Astrocyte of the cerebellum (primary cell): ENCODE measurements at regions not wholly inside any gene's neighbourhood (a gene's known extent, or its start where the extent isn't known, plus 50 kb on each side); places are given as distances from the start of the nearest gene placed in this dataset.

ENCODE experiments used
- DNase-seq: peaks from one replicate; pipeline ENCODE4 v3.0.0-alpha.2; 2011; ENCODE audit warnings: low read depth
- H3K4me3 ChIP-seq: 2 replicates; pipeline ENCODE4 v1.5.1; 2011; ENCODE audit warnings: mild to moderate bottlenecking, low read depth, low read length, moderate library complexity
- in situ Hi-C: cut with HindIII; loops from 2 replicates; pipeline ENCODE4 v1.10.0; 2017; ENCODE audit warnings: low sequenced_read_pairs
- TF ChIP-seq, protein P1 (sequence below): IDR thresholded peaks from 2 replicates; pipeline ENCODE4 v1.5.1; 2012; ENCODE audit warnings: low read length, low read depth, moderate library complexity, mild to moderate bottlenecking; ENCODE audit errors: missing control alignments

DNA sequence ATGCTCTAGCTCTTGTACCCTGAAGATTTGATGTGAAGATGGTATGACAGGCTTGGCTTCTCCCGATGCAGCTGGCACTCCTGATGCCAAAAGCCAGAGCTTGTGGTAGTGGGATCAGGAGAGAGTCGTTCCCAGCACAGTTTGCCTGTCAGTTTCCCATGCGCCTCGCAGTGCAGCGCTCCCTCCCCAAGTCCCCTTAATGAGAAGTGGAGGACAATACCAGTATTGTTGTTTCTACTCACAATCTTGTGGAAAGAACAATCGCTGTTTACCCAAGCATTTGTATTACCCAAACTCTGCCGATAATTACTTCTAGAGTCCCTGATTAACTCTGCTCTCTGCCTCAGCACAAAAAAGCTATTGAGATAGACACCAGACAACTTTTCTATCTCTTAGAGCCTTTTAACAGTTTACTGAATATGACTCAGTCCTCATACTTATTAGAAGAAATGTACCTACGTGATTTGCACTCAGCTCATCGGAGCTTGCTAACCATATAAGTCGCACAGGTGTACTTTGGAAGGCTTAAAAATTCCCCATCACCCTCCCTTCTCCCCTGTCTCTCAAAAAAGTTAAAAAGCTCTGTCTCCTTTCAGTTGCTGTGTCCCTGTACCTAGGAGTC, 283.2 kb upstream of the TMEM161B start:
- TF ChIP-seq, protein P1, sequence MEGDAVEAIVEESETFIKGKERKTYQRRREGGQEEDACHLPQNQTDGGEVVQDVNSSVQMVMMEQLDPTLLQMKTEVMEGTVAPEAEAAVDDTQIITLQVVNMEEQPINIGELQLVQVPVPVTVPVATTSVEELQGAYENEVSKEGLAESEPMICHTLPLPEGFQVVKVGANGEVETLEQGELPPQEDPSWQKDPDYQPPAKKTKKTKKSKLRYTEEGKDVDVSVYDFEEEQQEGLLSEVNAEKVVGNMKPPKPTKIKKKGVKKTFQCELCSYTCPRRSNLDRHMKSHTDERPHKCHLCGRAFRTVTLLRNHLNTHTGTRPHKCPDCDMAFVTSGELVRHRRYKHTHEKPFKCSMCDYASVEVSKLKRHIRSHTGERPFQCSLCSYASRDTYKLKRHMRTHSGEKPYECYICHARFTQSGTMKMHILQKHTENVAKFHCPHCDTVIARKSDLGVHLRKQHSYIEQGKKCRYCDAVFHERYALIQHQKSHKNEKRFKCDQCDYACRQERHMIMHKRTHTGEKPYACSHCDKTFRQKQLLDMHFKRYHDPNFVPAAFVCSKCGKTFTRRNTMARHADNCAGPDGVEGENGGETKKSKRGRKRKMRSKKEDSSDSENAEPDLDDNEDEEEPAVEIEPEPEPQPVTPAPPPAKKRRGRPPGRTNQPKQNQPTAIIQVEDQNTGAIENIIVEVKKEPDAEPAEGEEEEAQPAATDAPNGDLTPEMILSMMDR = no peak
- in situ Hi-C loops = no loop called here
- H3K4me3 ChIP-seq = no peak overlapping the region
- DNase-seq = no peak

DNA sequence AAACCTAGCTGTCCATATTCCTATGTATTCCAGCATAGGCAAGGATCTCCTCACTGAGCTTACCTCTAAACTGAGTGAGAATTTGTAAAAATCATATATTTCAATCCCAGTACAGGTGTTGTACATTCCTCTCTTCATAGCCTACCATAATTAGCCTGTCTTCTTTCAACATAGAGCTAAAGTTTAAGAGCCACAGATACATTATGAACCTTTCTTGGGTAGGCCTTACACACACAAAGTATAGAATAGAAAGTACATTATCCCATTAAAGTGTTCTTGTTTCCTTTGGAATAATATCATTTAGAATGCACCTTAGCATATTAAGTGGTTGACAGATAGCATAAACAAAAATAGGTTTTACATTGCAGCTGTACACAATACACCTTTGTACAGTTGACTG, 282.1 kb upstream of the TMEM161B start:
- DNase-seq = no peak
- in situ Hi-C loops = no loop called here
- H3K4me3 ChIP-seq = no peak overlapping the region
- TF ChIP-seq, protein P1 = no peak

GRCh38 chr5:88548136-88548805, 279.6 kb upstream of the TMEM161B start:
- in situ Hi-C loops = no loop called here
- DNase-seq = no peak
- TF ChIP-seq, protein P1 = no peak
- no peak overlapping the region for H3K4me3 ChIP-seq

GRCh38 chr5:88545338-88545737, 276.7 kb upstream of the TMEM161B start:
- TF ChIP-seq, protein P1 = no peak
- no peak for DNase-seq
- in situ Hi-C loops = no loop called here
- H3K4me3 ChIP-seq = no peak overlapping the region

DNA sequence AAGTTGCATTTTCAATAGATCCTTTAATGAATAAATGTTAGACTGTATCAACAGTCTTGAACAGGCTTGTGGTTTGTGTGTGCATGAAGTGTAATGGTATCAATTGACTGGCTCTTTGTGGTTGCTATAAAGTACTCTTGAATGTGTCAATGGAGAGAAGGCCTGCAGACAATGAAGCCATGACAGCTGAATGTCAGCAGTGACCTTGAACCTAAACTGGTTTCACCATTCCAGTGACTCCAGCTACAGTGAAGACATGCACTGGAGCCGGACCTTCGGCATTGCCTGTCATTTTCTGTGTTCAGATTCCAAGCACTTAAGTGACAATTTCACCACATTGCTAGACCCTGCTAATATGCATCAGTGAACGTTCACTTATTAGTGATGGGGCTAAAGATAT, 276.0 kb upstream of the TMEM161B start:
- no peak overlapping the region for H3K4me3 ChIP-seq
- no peak for DNase-seq
- in situ Hi-C loops = no loop called here
- TF ChIP-seq, protein P1 = no peak

DNA sequence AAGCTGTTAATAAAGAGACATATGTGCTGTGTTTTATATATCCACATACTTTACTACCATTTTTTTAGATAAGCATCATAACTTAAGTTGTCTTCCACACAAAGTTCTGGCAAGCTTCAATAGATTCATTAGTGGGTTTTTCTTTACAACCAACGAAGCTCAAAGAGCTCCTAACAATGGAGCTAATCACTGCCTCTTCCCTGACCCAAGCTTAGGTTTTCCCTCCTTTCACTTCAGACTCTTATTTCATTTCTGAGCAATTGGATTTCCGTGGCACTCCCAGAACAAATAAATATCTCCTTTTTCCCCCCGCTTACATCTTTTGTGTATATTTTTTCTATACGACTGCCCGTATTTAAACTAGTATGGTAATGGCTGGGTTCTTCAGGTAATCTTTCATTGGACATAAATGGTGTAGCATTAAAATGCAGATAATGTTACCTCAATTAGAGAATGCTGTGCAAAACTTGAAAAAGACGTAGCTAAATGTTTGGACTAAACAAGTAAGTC, 275.5 kb upstream of the TMEM161B start:
- no peak for DNase-seq
- in situ Hi-C loops = no loop called here

More for the DNA sequence above, 275.5 kb upstream of the TMEM161B start:
- TF ChIP-seq, protein P1 = no peak
- no peak overlapping the region for H3K4me3 ChIP-seq
